ENCODE measurements at regions not wholly inside any gene's neighbourhood (a gene's known extent, or its start where the extent isn't known, plus 50 kb on each side); places are given as distances from the start of the nearest gene placed in this dataset.

GRCh38 chr16:54356391-54356790, 69.8 kb upstream of the IRX3 start:
- TF ChIP-seq POLR2AphosphoS5 (IDR thresholded peaks at IDR 0.05; ENCODE audit: low read depth, low read length) (no peak), TAF1 (IDR thresholded peaks at IDR 0.05; ENCODE audit: borderline replicate concordance, insufficient read depth, low read length) (no peak), FOXP2 (optimal IDR thresholded peaks at IDR 0.05; ENCODE audit: borderline replicate concordance, extremely low read depth, extremely low read length, insufficient read depth) (no peak), SIN3A (IDR thresholded peaks at IDR 0.05; ENCODE audit: borderline replicate concordance, insufficient read depth, low read length) (no peak)
- TF ChIP-seq, protein P1, sequence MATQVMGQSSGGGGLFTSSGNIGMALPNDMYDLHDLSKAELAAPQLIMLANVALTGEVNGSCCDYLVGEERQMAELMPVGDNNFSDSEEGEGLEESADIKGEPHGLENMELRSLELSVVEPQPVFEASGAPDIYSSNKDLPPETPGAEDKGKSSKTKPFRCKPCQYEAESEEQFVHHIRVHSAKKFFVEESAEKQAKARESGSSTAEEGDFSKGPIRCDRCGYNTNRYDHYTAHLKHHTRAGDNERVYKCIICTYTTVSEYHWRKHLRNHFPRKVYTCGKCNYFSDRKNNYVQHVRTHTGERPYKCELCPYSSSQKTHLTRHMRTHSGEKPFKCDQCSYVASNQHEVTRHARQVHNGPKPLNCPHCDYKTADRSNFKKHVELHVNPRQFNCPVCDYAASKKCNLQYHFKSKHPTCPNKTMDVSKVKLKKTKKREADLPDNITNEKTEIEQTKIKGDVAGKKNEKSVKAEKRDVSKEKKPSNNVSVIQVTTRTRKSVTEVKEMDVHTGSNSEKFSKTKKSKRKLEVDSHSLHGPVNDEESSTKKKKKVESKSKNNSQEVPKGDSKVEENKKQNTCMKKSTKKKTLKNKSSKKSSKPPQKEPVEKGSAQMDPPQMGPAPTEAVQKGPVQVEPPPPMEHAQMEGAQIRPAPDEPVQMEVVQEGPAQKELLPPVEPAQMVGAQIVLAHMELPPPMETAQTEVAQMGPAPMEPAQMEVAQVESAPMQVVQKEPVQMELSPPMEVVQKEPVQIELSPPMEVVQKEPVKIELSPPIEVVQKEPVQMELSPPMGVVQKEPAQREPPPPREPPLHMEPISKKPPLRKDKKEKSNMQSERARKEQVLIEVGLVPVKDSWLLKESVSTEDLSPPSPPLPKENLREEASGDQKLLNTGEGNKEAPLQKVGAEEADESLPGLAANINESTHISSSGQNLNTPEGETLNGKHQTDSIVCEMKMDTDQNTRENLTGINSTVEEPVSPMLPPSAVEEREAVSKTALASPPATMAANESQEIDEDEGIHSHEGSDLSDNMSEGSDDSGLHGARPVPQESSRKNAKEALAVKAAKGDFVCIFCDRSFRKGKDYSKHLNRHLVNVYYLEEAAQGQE (IDR thresholded peaks at IDR 0.05; ENCODE audit: insufficient read depth in 1 of 2, low read depth in 2 of 2, low read length in 2 of 2) = no peak

DNA sequence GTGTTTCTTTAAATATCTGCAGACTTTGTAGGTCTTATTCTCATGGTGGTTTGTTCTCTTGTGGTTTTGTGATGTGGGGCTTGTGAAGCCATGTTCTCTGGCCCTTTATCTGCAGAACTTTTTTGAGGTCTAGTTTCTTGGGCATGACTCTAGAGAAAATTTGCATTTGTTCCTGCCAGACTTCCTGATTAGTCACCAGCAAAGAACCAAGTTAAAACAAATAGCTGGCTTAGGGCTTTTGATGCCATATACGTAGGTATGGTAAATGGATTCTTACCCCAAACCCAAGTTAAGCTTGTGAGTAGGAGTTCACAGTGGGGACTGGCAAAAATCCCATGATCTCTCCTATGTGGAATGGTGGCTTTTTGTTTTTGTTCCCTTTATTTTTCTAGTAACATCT, 68.7 kb upstream of the IRX3 start:
- no peak for TF ChIP-seq FOXP2 (optimal IDR thresholded peaks at IDR 0.05; ENCODE audit: borderline replicate concordance, extremely low read depth, extremely low read length, insufficient read depth)
- no peak for TF ChIP-seq SIN3A (IDR thresholded peaks at IDR 0.05; ENCODE audit: borderline replicate concordance, insufficient read depth, low read length)
- TF ChIP-seq, protein P1 (IDR thresholded peaks at IDR 0.05; ENCODE audit: insufficient read depth in 1 of 2, low read depth in 2 of 2, low read length in 2 of 2) = no peak
- TF ChIP-seq TAF1 (IDR thresholded peaks at IDR 0.05; ENCODE audit: borderline replicate concordance, insufficient read depth, low read length) = no peak
- no peak for TF ChIP-seq POLR2AphosphoS5 (IDR thresholded peaks at IDR 0.05; ENCODE audit: low read depth, low read length)

GRCh38 chr16:54353097-54353496, 66.5 kb upstream of the IRX3 start:
- TF ChIP-seq, protein P1 (IDR thresholded peaks at IDR 0.05; ENCODE audit: insufficient read depth in 1 of 2, low read depth in 2 of 2, low read length in 2 of 2) = no peak
- no peak for TF ChIP-seq TAF1 (IDR thresholded peaks at IDR 0.05; ENCODE audit: borderline replicate concordance, insufficient read depth, low read length)
- TF ChIP-seq FOXP2 (optimal IDR thresholded peaks at IDR 0.05; ENCODE audit: borderline replicate concordance, extremely low read depth, extremely low read length, insufficient read depth) = no peak

DNA sequence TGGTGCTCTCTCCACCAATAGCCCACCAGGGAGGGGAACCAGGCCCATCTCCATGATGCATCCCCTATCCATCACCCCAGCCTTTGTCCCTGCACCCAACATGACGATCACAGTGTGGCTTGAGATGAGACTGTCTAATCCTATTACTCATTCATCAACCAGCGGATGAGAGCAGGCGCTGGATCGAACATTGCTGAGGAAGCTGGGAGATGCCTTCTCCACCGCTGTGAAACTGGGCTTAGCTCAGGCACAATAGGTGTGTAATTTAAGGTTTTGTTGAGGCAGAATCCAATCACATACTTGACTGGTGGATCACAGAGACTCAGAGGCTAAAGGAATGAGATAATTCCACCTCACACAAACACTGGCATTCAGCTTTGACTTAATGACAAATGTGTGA, 64.6 kb upstream of the IRX3 start:
- TF ChIP-seq POLR2AphosphoS5 (IDR thresholded peaks at IDR 0.05; ENCODE audit: low read depth, low read length) = no peak
- no peak for TF ChIP-seq TAF1 (IDR thresholded peaks at IDR 0.05; ENCODE audit: borderline replicate concordance, insufficient read depth, low read length)
- TF ChIP-seq FOXP2 (optimal IDR thresholded peaks at IDR 0.05; ENCODE audit: borderline replicate concordance, extremely low read depth, extremely low read length, insufficient read depth) = no peak
- TF ChIP-seq, protein P1 (IDR thresholded peaks at IDR 0.05; ENCODE audit: insufficient read depth in 1 of 2, low read depth in 2 of 2, low read length in 2 of 2) = no peak

DNA sequence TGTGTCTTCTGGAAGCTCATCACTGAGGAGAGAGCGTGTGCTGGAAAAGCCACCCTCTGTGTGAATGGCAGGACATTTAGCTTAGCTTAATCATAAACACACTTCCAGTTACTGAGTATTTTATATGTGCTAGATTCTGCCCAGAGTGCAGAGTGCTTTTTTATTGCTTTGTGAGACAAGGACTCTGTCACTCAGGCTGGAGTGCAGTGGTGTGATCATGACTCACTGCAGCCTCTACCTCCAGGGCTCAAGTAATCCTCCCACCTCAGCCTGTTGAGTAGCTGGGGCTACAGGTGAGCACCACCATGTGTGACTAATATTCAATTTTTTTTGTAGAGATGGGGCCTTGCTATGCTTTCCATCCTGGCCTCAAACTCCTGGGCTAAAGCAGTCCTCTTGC, 61.4 kb upstream of the IRX3 start:
- no peak for TF ChIP-seq POLR2AphosphoS5 (IDR thresholded peaks at IDR 0.05; ENCODE audit: low read depth, low read length)
- no peak for TF ChIP-seq FOXP2 (optimal IDR thresholded peaks at IDR 0.05; ENCODE audit: borderline replicate concordance, extremely low read depth, extremely low read length, insufficient read depth)
- TF ChIP-seq TAF1 (IDR thresholded peaks at IDR 0.05; ENCODE audit: borderline replicate concordance, insufficient read depth, low read length) = no peak
- TF ChIP-seq SIN3A (IDR thresholded peaks at IDR 0.05; ENCODE audit: borderline replicate concordance, insufficient read depth, low read length) = no peak
- TF ChIP-seq, protein P1 (IDR thresholded peaks at IDR 0.05; ENCODE audit: insufficient read depth in 1 of 2, low read depth in 2 of 2, low read length in 2 of 2) = no peak
